Nephron progenitor cell (in vitro differentiated cells): ENCODE measurements at regions not wholly inside any gene's neighbourhood (a gene's known extent, or its start where the extent isn't known, plus 50 kb on each side); places are given as distances from the start of the nearest gene placed in this dataset.

Source experiments
- DNase-seq: peaks from one replicate; pipeline ENCODE4 v3.0.0; 2021
- H3K27ac Mint-ChIP-seq: 2 replicates; pipeline ENCODE4 v1.8.0; 2021; ENCODE audit warnings: mild to moderate bottlenecking, moderate library complexity, mixed read lengths
- H3K27me3 Mint-ChIP-seq: 2 replicates; pipeline ENCODE4 v1.8.0; 2021; ENCODE audit warnings: mild to moderate bottlenecking, low read depth, mixed read lengths; ENCODE audit not compliant: poor library complexity
- H3K36me3 Mint-ChIP-seq: 2 replicates; pipeline ENCODE4 v1.8.0; 2021; ENCODE audit warnings: low read depth, mixed read lengths
- H3K4me1 Mint-ChIP-seq: 2 replicates; pipeline ENCODE4 v1.8.0; 2021; ENCODE audit warnings: mixed read lengths
- H3K4me3 Mint-ChIP-seq: 2 replicates; pipeline ENCODE4 v1.8.0; 2021; ENCODE audit warnings: mild to moderate bottlenecking, moderate library complexity, mixed read lengths
- H3K9me3 Mint-ChIP-seq: 2 replicates; pipeline ENCODE4 v1.8.0; 2021; ENCODE audit warnings: mild to moderate bottlenecking, moderate library complexity, mixed read lengths
- TF ChIP-seq, protein P1 (sequence below): fragments of 200-600 bp; sonication (generic); IDR thresholded peaks from 2 replicates; pipeline ENCODE4 v1.5.0; 2021; ENCODE audit warnings: antibody characterized with exemption

DNA sequence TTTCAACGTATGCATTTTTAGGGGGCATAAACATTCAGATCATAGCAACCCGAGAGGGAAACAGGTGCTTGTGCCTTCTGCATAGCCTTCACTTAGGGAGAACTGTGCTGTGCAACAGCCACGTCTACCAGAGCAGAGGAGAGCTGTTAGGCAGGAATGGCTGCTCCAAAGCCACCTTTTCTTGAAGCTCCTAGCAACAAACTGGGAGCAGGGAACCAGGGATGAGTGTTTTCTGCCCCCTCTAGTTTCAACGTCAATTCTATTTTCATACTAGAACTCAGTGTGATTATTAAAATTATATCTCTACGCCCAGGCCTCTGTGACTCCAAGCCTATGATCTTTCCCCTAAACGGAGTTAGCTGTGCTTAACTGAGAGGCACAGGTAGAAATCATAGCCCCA is 290.0 kb downstream of the HAPSTR1 start:
- Mint-ChIP-seq H3K27ac (no peak overlapping the region), H3K9me3 (peaks cover 13% of the 10 kb centered on the region), H3K4me3 (no peak overlapping the region), H3K4me1 (peaks cover 10% of the 10 kb centered on the region), H3K36me3 (no peaks in the 10 kb centered on the region), H3K27me3 (peaks cover 20% of the 10 kb centered on the region)
- TF ChIP-seq, protein P1, sequence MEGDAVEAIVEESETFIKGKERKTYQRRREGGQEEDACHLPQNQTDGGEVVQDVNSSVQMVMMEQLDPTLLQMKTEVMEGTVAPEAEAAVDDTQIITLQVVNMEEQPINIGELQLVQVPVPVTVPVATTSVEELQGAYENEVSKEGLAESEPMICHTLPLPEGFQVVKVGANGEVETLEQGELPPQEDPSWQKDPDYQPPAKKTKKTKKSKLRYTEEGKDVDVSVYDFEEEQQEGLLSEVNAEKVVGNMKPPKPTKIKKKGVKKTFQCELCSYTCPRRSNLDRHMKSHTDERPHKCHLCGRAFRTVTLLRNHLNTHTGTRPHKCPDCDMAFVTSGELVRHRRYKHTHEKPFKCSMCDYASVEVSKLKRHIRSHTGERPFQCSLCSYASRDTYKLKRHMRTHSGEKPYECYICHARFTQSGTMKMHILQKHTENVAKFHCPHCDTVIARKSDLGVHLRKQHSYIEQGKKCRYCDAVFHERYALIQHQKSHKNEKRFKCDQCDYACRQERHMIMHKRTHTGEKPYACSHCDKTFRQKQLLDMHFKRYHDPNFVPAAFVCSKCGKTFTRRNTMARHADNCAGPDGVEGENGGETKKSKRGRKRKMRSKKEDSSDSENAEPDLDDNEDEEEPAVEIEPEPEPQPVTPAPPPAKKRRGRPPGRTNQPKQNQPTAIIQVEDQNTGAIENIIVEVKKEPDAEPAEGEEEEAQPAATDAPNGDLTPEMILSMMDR = no peak
- no peak for DNase-seq

DNA sequence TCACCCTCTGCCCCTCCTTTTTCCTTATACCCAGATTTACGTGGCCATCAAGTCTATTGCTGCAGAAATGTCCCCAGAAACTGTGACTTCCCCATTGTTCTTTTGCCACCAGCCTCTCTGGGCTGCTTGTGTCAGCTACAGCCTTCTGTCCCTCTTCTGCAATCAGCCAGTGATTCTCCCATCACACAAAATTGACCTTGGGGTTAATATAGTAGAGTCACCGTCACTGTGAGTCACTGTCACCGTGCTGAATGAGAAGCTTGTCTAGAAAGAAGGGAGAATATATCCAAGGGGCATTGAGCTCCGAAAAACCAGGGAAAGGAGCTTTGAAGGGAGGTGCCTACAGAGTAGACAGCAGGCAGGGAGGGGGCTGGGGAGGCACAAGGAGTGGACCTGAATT is 290.5 kb downstream of the HAPSTR1 start:
- H3K27ac Mint-ChIP-seq = no peak overlapping the region
- H3K36me3 Mint-ChIP-seq = no peaks in the 10 kb centered on the region
- DNase-seq = no peak
- TF ChIP-seq, protein P1 = no peak
- peaks cover 20% of the 10 kb centered on the region for H3K27me3 Mint-ChIP-seq
- peaks cover 10% of the 10 kb centered on the region for H3K4me1 Mint-ChIP-seq
- H3K9me3 Mint-ChIP-seq = peaks cover 15% of the 10 kb centered on the region
- no peak overlapping the region for H3K4me3 Mint-ChIP-seq

DNA sequence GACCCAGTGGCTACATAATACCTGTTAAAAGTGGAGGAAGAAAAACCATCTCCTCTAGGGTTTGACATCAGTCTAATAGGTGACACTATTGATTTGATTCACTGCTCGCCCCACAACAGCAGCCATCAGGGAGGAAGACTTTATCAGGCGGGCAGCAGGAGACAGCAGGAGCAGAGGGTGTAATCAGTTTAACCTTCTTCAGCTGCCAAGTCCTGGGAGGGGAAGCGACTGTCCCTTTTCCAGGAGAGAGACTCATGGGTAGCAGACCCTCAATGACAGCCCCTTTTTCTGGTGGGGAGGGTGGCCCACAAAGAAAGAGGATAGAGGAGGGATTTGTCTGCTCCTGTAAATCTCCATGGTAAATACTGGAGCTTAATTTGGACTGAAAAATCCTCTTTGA is 291.8 kb downstream of the HAPSTR1 start:
- TF ChIP-seq, protein P1 = no peak
- H3K9me3 Mint-ChIP-seq = peaks cover 27% of the 10 kb centered on the region
- DNase-seq = no peak
- H3K4me1 Mint-ChIP-seq = peaks cover 4% of the 10 kb centered on the region
- no peak overlapping the region for H3K27ac Mint-ChIP-seq
- no peaks in the 10 kb centered on the region for H3K36me3 Mint-ChIP-seq
- peaks cover 20% of the 10 kb centered on the region for H3K27me3 Mint-ChIP-seq
- no peak overlapping the region for H3K4me3 Mint-ChIP-seq

DNA sequence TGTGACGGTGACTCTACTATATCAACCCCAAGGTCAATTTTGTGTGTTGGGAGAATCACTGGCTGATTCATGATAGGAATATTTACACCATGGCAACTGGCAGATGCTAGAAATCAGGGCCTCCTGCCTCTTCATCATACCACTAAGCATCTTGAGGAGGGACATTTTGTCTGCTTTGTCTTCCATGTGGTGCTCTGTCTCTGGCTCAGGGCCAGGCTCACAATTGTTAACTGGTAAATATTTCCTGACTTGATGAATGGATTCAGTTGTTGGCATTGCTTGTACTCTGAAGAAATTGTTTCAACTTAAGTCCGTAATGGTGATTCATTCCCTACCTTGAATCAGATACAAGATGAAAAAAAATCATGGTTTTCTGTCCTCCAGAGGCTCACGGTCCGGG is 292.7 kb downstream of the HAPSTR1 start:
- no peaks in the 10 kb centered on the region for H3K36me3 Mint-ChIP-seq
- DNase-seq = no peak
- H3K27ac Mint-ChIP-seq = peak overlapping the region; percentile 52
- H3K9me3 Mint-ChIP-seq = peaks cover 34% of the 10 kb centered on the region
- H3K4me1 Mint-ChIP-seq = no peaks in the 10 kb centered on the region
- TF ChIP-seq, protein P1 = no peak
- H3K4me3 Mint-ChIP-seq = no peak overlapping the region
- peaks cover 20% of the 10 kb centered on the region for H3K27me3 Mint-ChIP-seq

DNA sequence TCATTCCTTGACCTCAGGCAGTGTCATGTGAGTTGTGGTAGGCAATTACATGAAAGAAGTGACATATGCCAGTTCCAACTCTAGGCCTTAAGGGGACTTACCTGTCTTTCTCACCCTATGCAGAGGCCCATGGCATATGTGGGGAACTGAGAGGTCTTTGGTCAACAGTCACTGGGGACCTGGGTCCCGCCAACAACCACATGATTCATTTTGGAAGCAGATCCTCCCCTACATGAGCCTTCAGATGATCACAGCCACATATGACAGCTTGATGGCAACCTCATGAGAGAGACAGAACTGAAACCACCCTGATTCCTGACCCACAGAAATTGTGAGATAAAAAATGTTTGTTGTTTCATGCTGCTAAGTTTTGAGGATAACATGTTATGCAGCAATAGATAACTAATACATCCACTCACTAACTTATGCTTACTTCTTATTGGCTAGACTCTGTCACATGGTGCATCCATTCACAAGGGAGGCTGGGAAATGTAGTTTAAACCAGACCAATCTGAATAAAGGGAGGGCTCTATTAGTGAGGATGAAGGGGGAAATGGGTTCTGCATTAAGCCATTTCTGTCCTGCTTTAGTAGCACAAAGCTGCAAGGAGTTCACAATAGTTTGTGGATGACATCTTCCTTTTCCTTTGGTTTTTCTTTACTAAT is 298.2 kb downstream of the HAPSTR1 start:
- TF ChIP-seq, protein P1 = no peak
- no peak for DNase-seq
- Mint-ChIP-seq H3K27ac (no peak overlapping the region), H3K36me3 (no peaks in the 10 kb centered on the region), H3K4me3 (no peak overlapping the region), H3K9me3 (peaks cover 44% of the 10 kb centered on the region), H3K27me3 (peaks cover 14% of the 10 kb centered on the region), H3K4me1 (peaks cover 6% of the 10 kb centered on the region)

DNA sequence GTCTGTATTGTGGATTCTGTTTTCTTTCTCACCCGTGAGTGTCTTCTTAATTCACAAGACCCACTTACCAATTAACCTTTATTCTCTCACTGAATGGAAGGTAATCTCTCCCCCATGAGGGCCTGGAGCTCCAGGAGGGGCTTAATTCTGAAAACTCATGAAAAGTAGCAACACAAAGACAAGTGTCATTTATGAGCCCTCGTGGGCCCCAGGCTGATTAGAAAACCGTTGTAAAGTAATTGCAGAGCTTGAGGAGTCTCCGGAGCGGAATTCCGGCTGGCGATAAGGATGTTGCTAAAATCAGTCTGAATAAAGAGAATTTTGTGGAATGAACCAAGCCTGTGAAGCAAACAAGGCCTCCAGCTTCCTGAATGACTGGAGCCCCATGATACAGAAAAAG is 301.5 kb downstream of the HAPSTR1 start:
- Mint-ChIP-seq H3K4me3 (no peak overlapping the region), H3K36me3 (no peaks in the 10 kb centered on the region), H3K4me1 (peaks cover 20% of the 10 kb centered on the region), H3K27me3 (peaks cover 14% of the 10 kb centered on the region), H3K9me3 (peaks cover 24% of the 10 kb centered on the region), H3K27ac (peak overlapping the region; percentile 93)
- TF ChIP-seq, protein P1 = no peak
- DNase-seq = no peak
